DMS153 treated with DMSO at 0.1 percent for 48 hours (cell line): ENCODE measurements at regions not wholly inside any gene's neighbourhood (a gene's known extent, or its start where the extent isn't known, plus 50 kb on each side); places are given as distances from the start of the nearest gene placed in this dataset.
A peak's percentile ranks its signal among the peaks of the same experiment; 100 is the strongest.
"Not testable (repeated sequence)": the region's sequence is repeated elsewhere in the genome, so short reads cannot be mapped to it uniquely, and the experiment has no call there.

Source experiments
- DNase-seq: peaks from one replicate; lab custom pipeline; 2025; ENCODE audit not compliant: unreplicated experiment; lab: John Stamatoyannopoulos, UW

GRCh38 chr14:71807049-71807448 is 125.2 kb upstream of the RGS6 start:
- DNase-seq, result not testable (repeated sequence)

GRCh38 chr14:71810800-71811199 is 121.4 kb upstream of the RGS6 start:
- DNase-seq, result not testable (repeated sequence)

- no peak for DNase-seq
Observed at GRCh38 chr14:71812693-71813092, 119.5 kb upstream of the RGS6 start.

- no peak for DNase-seq
Observed at GRCh38 chr14:71815110-71815509, 117.1 kb upstream of the RGS6 start.

- no peak for DNase-seq
Observed at GRCh38 chr14:71824816-71825215, 107.4 kb upstream of the RGS6 start.

GRCh38 chr14:71833476-71833875 is 98.8 kb upstream of the RGS6 start:
- no peak for DNase-seq

GRCh38 chr14:71834284-71835204 is 97.7 kb upstream of the RGS6 start:
- no peak for DNase-seq

GRCh38 chr14:71852181-71852580 is 80.0 kb upstream of the RGS6 start:
- DNase-seq, result no peak

- DNase-seq, result peak; percentile 18
Observed at GRCh38 chr14:71855399-71856036, 76.7 kb upstream of the RGS6 start.

GRCh38 chr14:71856199-71856919 is 75.9 kb upstream of the RGS6 start:
- no peak for DNase-seq

- DNase-seq, result no peak
Observed at GRCh38 chr14:71863049-71863448, 69.2 kb upstream of the RGS6 start.

GRCh38 chr14:71863766-71864165 is 68.5 kb upstream of the RGS6 start:
- no peak for DNase-seq
